IPS-15b (cell line): ENCODE measurements at regions not wholly inside any gene's neighbourhood (a gene's known extent, or its start where the extent isn't known, plus 50 kb on each side); places are given as distances from the start of the nearest gene placed in this dataset.

Source experiments
- H3K27me3 ChIP-seq: one replicate; pipeline ENCODE4 v1.6.1; 2013; ENCODE audit warnings: low read length; ENCODE audit not compliant: control insufficient read depth, insufficient read depth
- H3K36me3 ChIP-seq: one replicate; pipeline ENCODE4 v1.6.1; 2013; ENCODE audit warnings: low read length; ENCODE audit not compliant: control insufficient read depth, insufficient read depth
- H3K4me1 ChIP-seq: one replicate; pipeline ENCODE4 v1.6.1; 2013; ENCODE audit warnings: mild to moderate bottlenecking, low read length; ENCODE audit not compliant: control insufficient read depth, insufficient read depth
- H3K4me3 ChIP-seq: one replicate; pipeline ENCODE4 v1.5.1; 2013; ENCODE audit warnings: low read depth, low read length
- H3K9ac ChIP-seq: one replicate; pipeline ENCODE4 v1.6.1; 2013; ENCODE audit warnings: low read depth, mild to moderate bottlenecking, low read length
- H3K9me3 ChIP-seq: one replicate; pipeline ENCODE4 v1.6.1; 2013; ENCODE audit warnings: mild to moderate bottlenecking, low read length; ENCODE audit not compliant: control insufficient read depth, insufficient read depth

- H3K36me3 ChIP-seq: no peaks in the 10 kb centered on the region
- no peaks in the 10 kb centered on the region for H3K9me3 ChIP-seq
- no peaks in the 10 kb centered on the region for H3K27me3 ChIP-seq
- H3K9ac ChIP-seq: no peak overlapping the region
- no peaks in the 10 kb centered on the region for H3K4me1 ChIP-seq
- H3K4me3 ChIP-seq: no peak overlapping the region
These were observed 1427.7 kb upstream of the CELF4 start for GRCh38 chr18:38993342-38993741.

- Histone ChIP-seq H3K9ac (no peak overlapping the region), H3K36me3 (no peaks in the 10 kb centered on the region), H3K27me3 (no peaks in the 10 kb centered on the region), H3K9me3 (no peaks in the 10 kb centered on the region), H3K4me1 (no peaks in the 10 kb centered on the region), H3K4me3 (no peak overlapping the region)
These were observed 1419.4 kb upstream of the CELF4 start for GRCh38 chr18:38984968-38985367.

GRCh38 chr18:38982072-38982471 is 1416.5 kb upstream of the CELF4 start:
- Histone ChIP-seq H3K36me3 (no peaks in the 10 kb centered on the region), H3K4me1 (no peaks in the 10 kb centered on the region), H3K27me3 (no peaks in the 10 kb centered on the region), H3K4me3 (no peak overlapping the region), H3K9ac (no peak overlapping the region), H3K9me3 (no peaks in the 10 kb centered on the region)

GRCh38 chr18:38981389-38981788 is 1415.8 kb upstream of the CELF4 start:
- H3K4me3 ChIP-seq: no peak overlapping the region
- no peaks in the 10 kb centered on the region for H3K9me3 ChIP-seq
- H3K27me3 ChIP-seq: no peaks in the 10 kb centered on the region
- no peak overlapping the region for H3K9ac ChIP-seq
- H3K36me3 ChIP-seq: no peaks in the 10 kb centered on the region
- no peaks in the 10 kb centered on the region for H3K4me1 ChIP-seq

- Histone ChIP-seq H3K36me3 (no peaks in the 10 kb centered on the region), H3K9me3 (no peaks in the 10 kb centered on the region), H3K27me3 (no peaks in the 10 kb centered on the region), H3K4me1 (no peaks in the 10 kb centered on the region), H3K9ac (no peak overlapping the region), H3K4me3 (no peak overlapping the region)
These were observed 1414.8 kb upstream of the CELF4 start for GRCh38 chr18:38980420-38980819.

- no peak overlapping the region for H3K4me3 ChIP-seq
- no peaks in the 10 kb centered on the region for H3K9me3 ChIP-seq
- H3K27me3 ChIP-seq: no peaks in the 10 kb centered on the region
- H3K4me1 ChIP-seq: no peaks in the 10 kb centered on the region
- H3K9ac ChIP-seq: no peak overlapping the region
- no peaks in the 10 kb centered on the region for H3K36me3 ChIP-seq
These were observed 1407.0 kb upstream of the CELF4 start for GRCh38 chr18:38972571-38972970.

- Histone ChIP-seq H3K4me3 (no peak overlapping the region), H3K9ac (no peak overlapping the region), H3K27me3 (no peaks in the 10 kb centered on the region), H3K4me1 (no peaks in the 10 kb centered on the region), H3K9me3 (no peaks in the 10 kb centered on the region), H3K36me3 (no peaks in the 10 kb centered on the region)
These were observed 1406.3 kb upstream of the CELF4 start for GRCh38 chr18:38971881-38972280.

- no peaks in the 10 kb centered on the region for H3K27me3 ChIP-seq
- H3K36me3 ChIP-seq: no peaks in the 10 kb centered on the region
- H3K4me1 ChIP-seq: peaks cover 5% of the 10 kb centered on the region
- H3K9me3 ChIP-seq: no peaks in the 10 kb centered on the region
- no peak overlapping the region for H3K4me3 ChIP-seq
- no peak overlapping the region for H3K9ac ChIP-seq
These were observed 1401.2 kb upstream of the CELF4 start for GRCh38 chr18:38966841-38967240.

GRCh38 chr18:38963943-38964660 is 1398.5 kb upstream of the CELF4 start:
- Histone ChIP-seq H3K36me3 (no peaks in the 10 kb centered on the region), H3K4me3 (no peak overlapping the region), H3K9ac (no peak overlapping the region), H3K4me1 (peaks cover 10% of the 10 kb centered on the region), H3K9me3 (no peaks in the 10 kb centered on the region), H3K27me3 (no peaks in the 10 kb centered on the region)

GRCh38 chr18:38961880-38962279 is 1396.3 kb upstream of the CELF4 start:
- no peak overlapping the region for H3K9ac ChIP-seq
- H3K9me3 ChIP-seq: no peaks in the 10 kb centered on the region
- H3K4me3 ChIP-seq: no peak overlapping the region
- no peaks in the 10 kb centered on the region for H3K36me3 ChIP-seq
- H3K27me3 ChIP-seq: no peaks in the 10 kb centered on the region
- H3K4me1 ChIP-seq: peaks cover 10% of the 10 kb centered on the region

- H3K36me3 ChIP-seq: no peaks in the 10 kb centered on the region
- no peaks in the 10 kb centered on the region for H3K9me3 ChIP-seq
- H3K4me1 ChIP-seq: peaks cover 5% of the 10 kb centered on the region
- H3K4me3 ChIP-seq: no peak overlapping the region
- H3K27me3 ChIP-seq: no peaks in the 10 kb centered on the region
- no peak overlapping the region for H3K9ac ChIP-seq
These were observed 1392.1 kb upstream of the CELF4 start for GRCh38 chr18:38957736-38958135.

GRCh38 chr18:38956068-38956467 is 1390.5 kb upstream of the CELF4 start:
- Histone ChIP-seq H3K36me3 (no peaks in the 10 kb centered on the region), H3K4me1 (no peaks in the 10 kb centered on the region), H3K27me3 (no peaks in the 10 kb centered on the region), H3K4me3 (no peak overlapping the region), H3K9ac (no peak overlapping the region), H3K9me3 (no peaks in the 10 kb centered on the region)
